ENCODE measurements at regions not wholly inside any gene's neighbourhood (a gene's known extent, or its start where the extent isn't known, plus 50 kb on each side); places are given as distances from the start of the nearest gene placed in this dataset.

DNA sequence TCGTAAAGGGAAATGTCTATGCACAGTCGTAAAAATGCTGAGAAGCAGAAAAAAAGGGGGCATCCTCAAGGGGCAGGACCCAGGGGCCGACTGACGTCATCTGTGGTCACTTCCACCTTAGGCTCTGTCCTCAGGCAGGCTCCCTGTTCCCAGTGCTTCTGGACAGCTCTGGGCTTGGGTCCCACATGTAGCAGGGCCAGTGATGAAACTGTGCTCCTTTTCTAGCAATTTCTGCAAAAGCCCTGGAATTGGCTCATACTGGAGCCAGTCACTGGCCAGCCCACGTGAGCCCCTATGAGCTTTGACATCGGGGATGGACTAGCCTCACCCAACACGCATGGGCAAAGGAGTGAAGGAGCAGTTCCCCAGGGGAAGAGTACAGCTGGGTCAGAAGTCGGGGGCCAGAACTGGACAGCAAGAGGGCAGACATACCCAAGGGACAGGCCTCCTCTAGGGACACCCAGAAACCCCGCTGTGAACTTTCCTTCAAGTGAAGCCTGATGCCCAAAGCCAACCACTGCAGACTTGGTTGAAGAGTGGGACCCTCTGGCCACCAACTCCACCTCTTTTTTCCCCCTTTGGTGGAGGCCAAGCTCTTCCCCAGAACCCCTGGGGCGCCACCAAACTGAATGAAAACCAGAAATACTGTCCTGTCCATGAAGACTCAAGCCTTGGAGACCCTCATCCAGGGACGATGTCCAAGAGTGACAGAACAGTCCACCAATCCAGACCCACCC, 1349.0 kb downstream of the BRD1 start:
- no peak for TF ChIP-seq POLR2A (IDR thresholded peaks at IDR 0.05)
- TF ChIP-seq, protein P1, sequence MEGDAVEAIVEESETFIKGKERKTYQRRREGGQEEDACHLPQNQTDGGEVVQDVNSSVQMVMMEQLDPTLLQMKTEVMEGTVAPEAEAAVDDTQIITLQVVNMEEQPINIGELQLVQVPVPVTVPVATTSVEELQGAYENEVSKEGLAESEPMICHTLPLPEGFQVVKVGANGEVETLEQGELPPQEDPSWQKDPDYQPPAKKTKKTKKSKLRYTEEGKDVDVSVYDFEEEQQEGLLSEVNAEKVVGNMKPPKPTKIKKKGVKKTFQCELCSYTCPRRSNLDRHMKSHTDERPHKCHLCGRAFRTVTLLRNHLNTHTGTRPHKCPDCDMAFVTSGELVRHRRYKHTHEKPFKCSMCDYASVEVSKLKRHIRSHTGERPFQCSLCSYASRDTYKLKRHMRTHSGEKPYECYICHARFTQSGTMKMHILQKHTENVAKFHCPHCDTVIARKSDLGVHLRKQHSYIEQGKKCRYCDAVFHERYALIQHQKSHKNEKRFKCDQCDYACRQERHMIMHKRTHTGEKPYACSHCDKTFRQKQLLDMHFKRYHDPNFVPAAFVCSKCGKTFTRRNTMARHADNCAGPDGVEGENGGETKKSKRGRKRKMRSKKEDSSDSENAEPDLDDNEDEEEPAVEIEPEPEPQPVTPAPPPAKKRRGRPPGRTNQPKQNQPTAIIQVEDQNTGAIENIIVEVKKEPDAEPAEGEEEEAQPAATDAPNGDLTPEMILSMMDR (IDR thresholded peaks at IDR 0.05), result no peak
